Body of pancreas (tissue), 4 donors: ENCODE measurements at regions not wholly inside any gene's neighbourhood (a gene's known extent, or its start where the extent isn't known, plus 50 kb on each side); places are given as distances from the start of the nearest gene placed in this dataset.
"Not testable (repeated sequence)": the region's sequence is repeated elsewhere in the genome, so short reads cannot be mapped to it uniquely, and the experiment has no call there.

Experiments
- ATAC-seq: fragments of 150-250 bp; one replicate; pipeline ENCODE4 v1.9.1; 2016
- DNase-seq, 4 donors: peaks; one replicate each; pipeline ENCODE4 v3.0.0-alpha.2; 2019
- H3K27ac ChIP-seq, 4 donors: fragments of 200-600 bp; sonication (generic); 1 replicate in 3 of 4; 2 replicates in 1 of 4; pipeline versions ENCODE4 v1.5.1 to v1.6.1; 2016 to 2019; ENCODE audit warnings: mild to moderate bottlenecking in 1 of 4, mixed read lengths in 1 of 4, moderate library complexity in 1 of 4
- H3K27me3 ChIP-seq, 2 donors: fragments of 200-600 bp; sonication (generic); one replicate each; pipeline ENCODE4 v1.6.0; 2016; ENCODE audit warnings: mild to moderate bottlenecking in 1 of 2
- H3K36me3 ChIP-seq, 2 donors: fragments of 200-600 bp; sonication (generic); replicated peaks in 1 of 2; 2 replicates each; pipeline ENCODE4 v1.5.1; 2016; ENCODE audit warnings: low read depth in 2 of 2; ENCODE audit not compliant: insufficient read depth in 1 of 2
- H3K4me1 ChIP-seq: fragments of 200-600 bp; sonication (generic); one replicate; pipeline ENCODE4 v1.6.0; 2016
- H3K4me3 ChIP-seq, 2 donors: fragments of 200-600 bp; sonication (generic); 1 replicate in 1 of 2; 2 replicates in 1 of 2; pipeline ENCODE4 v1.5.1; 2016 to 2019
- H3K9me3 ChIP-seq, 3 donors: fragments of 200-600 bp; sonication (generic); 1 replicate in 2 of 3; 2 replicates in 1 of 3; pipeline ENCODE4 v1.5.1; 2016
- WGBS, 2 donors: methylation state at CpG; one replicate each; pipeline ENCODE4 v1.1.5; 2017; 5-methylcytosine and 5-hydroxymethylcytosine counted together
- intact Hi-C: fragments of 100-400 bp; cut with DNase I; formaldehyde crosslinking; loops from one replicate; pipeline ENCODE4 v1.15.1; 2023

DNA sequence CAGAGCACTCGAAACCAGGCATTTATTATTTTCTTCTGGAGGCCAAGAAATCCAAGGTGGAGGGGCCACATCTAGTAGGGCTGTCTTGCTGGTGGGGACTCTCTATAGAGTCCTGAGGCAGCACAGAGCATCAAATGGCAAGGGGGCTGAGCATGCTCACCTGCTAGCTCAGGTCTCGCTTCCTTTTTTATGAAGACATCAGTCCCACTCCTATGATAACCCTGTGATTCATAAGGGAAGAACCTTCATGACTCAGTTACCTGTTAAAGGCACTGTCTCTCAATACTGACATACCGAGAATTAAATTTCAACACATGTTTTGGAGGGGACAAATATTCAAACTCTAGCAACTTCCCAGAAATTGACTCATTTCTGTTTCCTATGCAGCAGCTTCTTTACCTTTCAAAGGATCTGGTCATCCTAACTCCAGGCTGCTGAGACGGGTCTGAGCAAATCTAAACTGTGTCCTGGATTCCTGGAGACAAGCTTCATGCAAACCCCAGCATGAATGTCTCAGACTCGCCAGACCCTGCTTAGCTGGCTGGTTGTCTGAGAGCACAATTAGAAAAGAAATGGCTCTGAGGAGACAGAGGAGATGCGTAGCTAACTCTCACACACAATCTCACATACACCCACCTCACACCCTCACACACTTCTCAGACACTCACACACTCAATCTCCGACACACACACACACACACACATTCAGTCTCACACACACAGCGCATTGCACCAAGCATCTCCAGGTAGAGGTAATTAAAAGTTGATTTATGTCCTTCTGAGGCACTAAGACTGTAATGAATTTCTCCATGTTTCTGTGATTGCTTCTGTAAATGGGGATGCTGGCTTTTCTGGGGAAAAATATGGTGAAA, 280.8 kb downstream of the BCL2L11 start:
- H3K36me3 ChIP-seq, H3K4me1 ChIP-seq, H3K27me3 ChIP-seq, intact Hi-C loops, DNase-seq, H3K27ac ChIP-seq, ATAC-seq, H3K9me3 ChIP-seq, H3K4me3 ChIP-seq: not testable (repeated sequence)
- 82 to 85% methylated on average over 3 to 4 of the region's 8 CpGs for WGBS, 2 donors

GRCh38 chr2:111402450-111402849, 281.7 kb downstream of the BCL2L11 start:
- H3K27ac ChIP-seq, H3K27me3 ChIP-seq, ATAC-seq, H3K4me3 ChIP-seq, H3K9me3 ChIP-seq, DNase-seq, H3K36me3 ChIP-seq, intact Hi-C loops, H3K4me1 ChIP-seq: not testable (repeated sequence)

GRCh38 chr2:111403287-111403686, 282.6 kb downstream of the BCL2L11 start:
- H3K27me3 ChIP-seq, H3K36me3 ChIP-seq, DNase-seq, H3K4me3 ChIP-seq, H3K4me1 ChIP-seq, intact Hi-C loops, ATAC-seq, H3K27ac ChIP-seq, H3K9me3 ChIP-seq: not testable (repeated sequence)
- 70 to 76% methylated on average over 2 of the region's 2 CpGs for WGBS, 2 donors

DNA sequence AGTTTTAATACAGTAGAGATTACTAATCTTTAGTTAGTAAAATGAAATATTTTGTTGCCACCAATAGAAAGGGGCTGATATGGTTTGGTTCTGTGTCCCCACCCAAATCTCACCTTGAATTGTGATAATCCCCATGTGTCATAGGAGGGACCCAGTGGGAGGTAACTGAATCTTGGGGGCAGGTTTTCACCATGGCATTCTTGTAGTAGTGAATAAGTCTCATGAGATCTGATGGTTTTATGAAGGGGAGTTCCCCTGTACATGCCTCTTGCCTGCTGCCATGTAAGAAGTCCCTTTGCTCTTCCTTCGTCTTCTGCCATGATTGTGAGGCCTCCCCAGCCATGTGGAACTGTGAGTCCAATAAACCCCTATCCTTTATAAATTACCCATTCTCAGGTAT, 285.9 kb downstream of the BCL2L11 start:
- ATAC-seq, DNase-seq, intact Hi-C loops, H3K36me3 ChIP-seq, H3K4me1 ChIP-seq, H3K27ac ChIP-seq, H3K27me3 ChIP-seq, H3K4me3 ChIP-seq, H3K9me3 ChIP-seq: not testable (repeated sequence)
- no CpG with 5 or more reads among the region's 1 CpG for WGBS, 2 donors

GRCh38 chr2:111407632-111408194, 287.0 kb downstream of the BCL2L11 start:
- ATAC-seq, H3K27me3 ChIP-seq, H3K27ac ChIP-seq, H3K36me3 ChIP-seq, DNase-seq, intact Hi-C loops, H3K4me1 ChIP-seq, H3K9me3 ChIP-seq, H3K4me3 ChIP-seq: not testable (repeated sequence)
- 60% methylated on average over 1 of the region's 11 CpGs; no CpG with 5 or more reads in 1 of the 2 donors for WGBS, 2 donors

DNA sequence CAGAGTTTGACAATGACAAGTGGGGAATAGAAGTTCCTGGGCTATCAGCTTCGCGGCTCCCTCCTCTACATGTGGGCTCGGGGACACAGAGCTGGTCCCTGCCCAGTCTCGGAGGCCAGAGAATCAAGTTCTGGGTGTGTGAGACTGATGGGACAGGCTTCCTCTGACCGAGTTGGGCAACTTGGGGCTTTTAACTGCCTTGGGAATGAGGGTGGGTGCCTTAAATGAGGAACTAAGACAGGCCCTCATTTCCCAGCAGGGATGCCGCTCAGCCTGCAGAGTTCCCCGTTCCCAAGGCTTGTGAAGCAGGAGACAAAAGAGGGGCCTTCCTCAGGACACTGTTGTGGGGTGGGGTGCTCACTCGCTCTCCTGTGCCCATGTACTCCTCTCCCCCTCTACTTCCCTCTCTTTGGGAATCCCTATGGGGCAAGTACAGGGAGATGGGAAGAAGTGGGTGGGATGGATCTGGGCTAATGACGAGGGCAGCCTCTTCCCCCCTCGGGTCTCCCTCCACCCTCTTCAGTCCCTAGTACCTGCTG, 290.2 kb downstream of the BCL2L11 start:
- H3K27ac ChIP-seq, H3K4me1 ChIP-seq, H3K36me3 ChIP-seq, intact Hi-C loops, ATAC-seq, H3K9me3 ChIP-seq, H3K4me3 ChIP-seq, H3K27me3 ChIP-seq, DNase-seq: not testable (repeated sequence)
- 73 to 75% methylated on average over 2 to 3 of the region's 10 CpGs for WGBS, 2 donors

GRCh38 chr2:111411867-111412681, 291.4 kb downstream of the BCL2L11 start:
- H3K4me1 ChIP-seq, DNase-seq, ATAC-seq, H3K9me3 ChIP-seq, H3K4me3 ChIP-seq, H3K36me3 ChIP-seq, H3K27me3 ChIP-seq, H3K27ac ChIP-seq, intact Hi-C loops: not testable (repeated sequence)
- 75% methylated on average over 1 of the region's 18 CpGs; no CpG with 5 or more reads in 1 of the 2 donors for WGBS, 2 donors

GRCh38 chr2:111412841-111413650, 292.3 kb downstream of the BCL2L11 start:
- H3K27me3 ChIP-seq, DNase-seq, H3K27ac ChIP-seq, H3K4me1 ChIP-seq, H3K4me3 ChIP-seq, ATAC-seq, intact Hi-C loops, H3K36me3 ChIP-seq, H3K9me3 ChIP-seq: not testable (repeated sequence)
- WGBS, 2 donors: 82 to 84% methylated on average over 10 to 11 of the region's 12 CpGs

DNA sequence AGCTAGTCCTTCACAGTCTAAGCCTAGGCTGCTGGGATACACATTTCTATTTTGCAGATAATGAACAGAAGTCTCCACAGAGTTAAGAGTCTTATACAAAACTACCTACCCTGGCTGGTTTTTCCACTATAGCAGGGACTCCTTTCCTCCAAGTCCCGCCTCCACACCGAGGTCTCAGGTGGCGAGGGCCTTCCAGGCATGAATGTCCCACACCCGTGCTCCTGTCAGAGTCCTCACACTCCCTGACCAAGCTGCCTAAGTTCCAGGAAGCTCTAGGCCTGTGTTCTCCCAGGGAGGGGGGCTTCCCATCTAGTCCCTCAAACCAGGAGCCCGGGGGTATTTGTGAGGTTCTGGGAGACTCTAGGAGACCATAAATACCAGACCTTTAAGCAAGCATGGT, 293.2 kb downstream of the BCL2L11 start:
- H3K4me3 ChIP-seq, H3K27me3 ChIP-seq, H3K9me3 ChIP-seq, H3K27ac ChIP-seq, ATAC-seq, H3K36me3 ChIP-seq, H3K4me1 ChIP-seq, intact Hi-C loops: not testable (repeated sequence)
- WGBS, 2 donors: 46 to 59% methylated on average over 4 of the region's 5 CpGs
- peak in 1 of 4 donors; percentile 34 for DNase-seq

- peak; percentile 52 for ATAC-seq
- WGBS, 2 donors: 33 to 39% methylated on average over 9 to 16 of the region's 24 CpGs
- H3K4me1 ChIP-seq, H3K9me3 ChIP-seq, H3K36me3 ChIP-seq, H3K27me3 ChIP-seq, H3K4me3 ChIP-seq, intact Hi-C loops, DNase-seq: not testable (repeated sequence)
- H3K27ac ChIP-seq: peak overlapping the region in 1 of 4 donors; percentile 36
These were observed 295.3 kb downstream of the BCL2L11 start for GRCh38 chr2:111415765-111416743.
